ENCODE measurements at regions not wholly inside any gene's neighbourhood (a gene's known extent, or its start where the extent isn't known, plus 50 kb on each side); places are given as distances from the start of the nearest gene placed in this dataset.

DNA sequence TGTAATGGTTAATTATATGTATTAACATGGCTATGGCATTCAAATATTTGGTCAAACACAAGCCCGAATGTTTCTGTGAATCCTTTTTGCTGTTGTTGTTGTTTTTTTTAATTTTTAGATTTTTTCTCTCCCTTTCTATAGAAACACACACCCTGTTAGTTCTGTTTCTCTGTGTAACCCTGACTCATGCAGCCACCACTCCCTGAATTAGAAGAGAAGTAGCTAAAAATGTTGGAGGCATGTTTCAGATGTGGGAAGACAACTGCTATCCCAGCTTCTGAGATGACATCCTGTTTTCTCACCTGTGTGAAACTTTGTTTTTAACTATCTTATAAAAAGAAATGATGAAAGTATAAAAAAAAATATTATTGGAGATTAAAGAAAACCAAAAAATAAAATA lies 219.6 kb upstream of the RGPD4 start:
- TF ChIP-seq, protein P1, sequence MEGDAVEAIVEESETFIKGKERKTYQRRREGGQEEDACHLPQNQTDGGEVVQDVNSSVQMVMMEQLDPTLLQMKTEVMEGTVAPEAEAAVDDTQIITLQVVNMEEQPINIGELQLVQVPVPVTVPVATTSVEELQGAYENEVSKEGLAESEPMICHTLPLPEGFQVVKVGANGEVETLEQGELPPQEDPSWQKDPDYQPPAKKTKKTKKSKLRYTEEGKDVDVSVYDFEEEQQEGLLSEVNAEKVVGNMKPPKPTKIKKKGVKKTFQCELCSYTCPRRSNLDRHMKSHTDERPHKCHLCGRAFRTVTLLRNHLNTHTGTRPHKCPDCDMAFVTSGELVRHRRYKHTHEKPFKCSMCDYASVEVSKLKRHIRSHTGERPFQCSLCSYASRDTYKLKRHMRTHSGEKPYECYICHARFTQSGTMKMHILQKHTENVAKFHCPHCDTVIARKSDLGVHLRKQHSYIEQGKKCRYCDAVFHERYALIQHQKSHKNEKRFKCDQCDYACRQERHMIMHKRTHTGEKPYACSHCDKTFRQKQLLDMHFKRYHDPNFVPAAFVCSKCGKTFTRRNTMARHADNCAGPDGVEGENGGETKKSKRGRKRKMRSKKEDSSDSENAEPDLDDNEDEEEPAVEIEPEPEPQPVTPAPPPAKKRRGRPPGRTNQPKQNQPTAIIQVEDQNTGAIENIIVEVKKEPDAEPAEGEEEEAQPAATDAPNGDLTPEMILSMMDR (IDR thresholded peaks at IDR 0.05) = no peak
- no peak for TF ChIP-seq POLR2A (IDR thresholded peaks at IDR 0.05; ENCODE audit: low read depth)
- no peak for TF ChIP-seq POLR2AphosphoS5 (IDR thresholded peaks at IDR 0.05)

Data from esophagus muscularis mucosa (tissue), 3 donors.